ENCODE measurements at regions not wholly inside any gene's neighbourhood (a gene's known extent, or its start where the extent isn't known, plus 50 kb on each side); places are given as distances from the start of the nearest gene placed in this dataset.

GRCh38 chr2:11008773-11009172 lies 97.0 kb downstream of the KCNF1 start:
- TF ChIP-seq RNF2 (IDR thresholded peaks at IDR 0.05; ENCODE audit: borderline replicate concordance, low read depth) (no peak), RFX5 (IDR thresholded peaks at IDR 0.05) (no peak), CTCF (IDR thresholded peaks at IDR 0.05) (no peak), POLR2A (IDR thresholded peaks at IDR 0.05; ENCODE audit: low read length) (no peak), EP300 (IDR thresholded peaks at IDR 0.05) (no peak), CHD2 (IDR thresholded peaks at IDR 0.05; ENCODE audit: low read length, partially characterized antibody) (no peak), HDAC2 (IDR thresholded peaks at IDR 0.05) (no peak), REST (IDR thresholded peaks at IDR 0.05) (no peak), NR3C1 (IDR thresholded peaks at IDR 0.05) (no peak), MAFK (IDR thresholded peaks at IDR 0.05; ENCODE audit: partially characterized antibody) (no peak), HOXA7 (CRISPR knock-in tag; IDR thresholded peaks at IDR 0.05) (no peak), BHLHE40 (IDR thresholded peaks at IDR 0.05; ENCODE audit: low read depth, low read length) (no peak), ZNF302 (CRISPR knock-in tag; IDR thresholded peaks at IDR 0.05) (no peak)

Measured in A549 (cell line).